Nephron (organoid): ENCODE measurements at regions not wholly inside any gene's neighbourhood (a gene's known extent, or its start where the extent isn't known, plus 50 kb on each side); places are given as distances from the start of the nearest gene placed in this dataset.

Source experiments
- H3K27ac Mint-ChIP-seq, 3 experiments: 2 replicates each; pipeline ENCODE4 v1.8.0; 2020; ENCODE audit warnings: mixed read lengths in 3 of 3, mild to moderate bottlenecking in 2 of 3, moderate library complexity in 1 of 3
- H3K27me3 Mint-ChIP-seq: 2 replicates; pipeline ENCODE4 v1.8.0; 2021; ENCODE audit warnings: low read depth, mild to moderate bottlenecking, moderate library complexity, mixed read lengths
- H3K36me3 Mint-ChIP-seq: 2 replicates; pipeline ENCODE4 v1.8.0; 2020; ENCODE audit warnings: low read depth, mixed read lengths
- H3K4me1 Mint-ChIP-seq: 2 replicates; pipeline ENCODE4 v1.8.0; 2020; ENCODE audit warnings: mixed read lengths
- H3K4me3 Mint-ChIP-seq, 3 experiments: 2 replicates each; pipeline ENCODE4 v1.8.0; 2020; ENCODE audit warnings: mild to moderate bottlenecking in 3 of 3, mixed read lengths in 3 of 3, moderate library complexity in 2 of 3
- H3K9me3 Mint-ChIP-seq: 2 replicates; pipeline ENCODE4 v1.8.0; 2020; ENCODE audit warnings: mixed read lengths
- TF ChIP-seq, protein P1 (sequence below), 3 experiments: fragments of 200-600 bp; sonication (generic); IDR thresholded peaks; one replicate each; pipeline ENCODE4 v1.5.0; 2021; ENCODE audit warnings: antibody characterized with exemption in 3 of 3; ENCODE audit not compliant: unreplicated experiment in 3 of 3

DNA sequence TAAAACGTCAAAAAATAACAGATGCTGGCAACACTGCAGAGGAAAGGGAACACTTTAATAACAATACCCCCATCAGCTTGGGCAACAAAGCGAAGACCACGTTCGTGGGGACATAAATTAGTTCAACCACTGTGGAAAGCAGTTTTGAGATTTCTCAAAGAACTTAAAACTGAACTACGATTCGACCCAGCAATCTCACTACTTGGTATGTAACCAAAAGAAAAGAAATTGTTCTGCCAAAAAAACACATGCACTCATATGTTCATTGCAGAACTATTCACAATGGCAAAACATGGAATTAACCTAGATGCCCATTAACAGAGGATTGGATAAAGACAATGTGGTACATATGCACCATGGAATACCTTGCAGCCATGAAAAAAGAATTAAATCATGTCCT, 81.2 kb upstream of the RAP1B start:
- Mint-ChIP-seq H3K4me1 (peaks cover 7% of the 10 kb centered on the region), H3K27me3 (no peaks in the 10 kb centered on the region), H3K9me3 (no peaks in the 10 kb centered on the region), H3K27ac (no peak overlapping the region), H3K36me3 (no peaks in the 10 kb centered on the region), H3K4me3 (no peak overlapping the region)
- TF ChIP-seq, protein P1, sequence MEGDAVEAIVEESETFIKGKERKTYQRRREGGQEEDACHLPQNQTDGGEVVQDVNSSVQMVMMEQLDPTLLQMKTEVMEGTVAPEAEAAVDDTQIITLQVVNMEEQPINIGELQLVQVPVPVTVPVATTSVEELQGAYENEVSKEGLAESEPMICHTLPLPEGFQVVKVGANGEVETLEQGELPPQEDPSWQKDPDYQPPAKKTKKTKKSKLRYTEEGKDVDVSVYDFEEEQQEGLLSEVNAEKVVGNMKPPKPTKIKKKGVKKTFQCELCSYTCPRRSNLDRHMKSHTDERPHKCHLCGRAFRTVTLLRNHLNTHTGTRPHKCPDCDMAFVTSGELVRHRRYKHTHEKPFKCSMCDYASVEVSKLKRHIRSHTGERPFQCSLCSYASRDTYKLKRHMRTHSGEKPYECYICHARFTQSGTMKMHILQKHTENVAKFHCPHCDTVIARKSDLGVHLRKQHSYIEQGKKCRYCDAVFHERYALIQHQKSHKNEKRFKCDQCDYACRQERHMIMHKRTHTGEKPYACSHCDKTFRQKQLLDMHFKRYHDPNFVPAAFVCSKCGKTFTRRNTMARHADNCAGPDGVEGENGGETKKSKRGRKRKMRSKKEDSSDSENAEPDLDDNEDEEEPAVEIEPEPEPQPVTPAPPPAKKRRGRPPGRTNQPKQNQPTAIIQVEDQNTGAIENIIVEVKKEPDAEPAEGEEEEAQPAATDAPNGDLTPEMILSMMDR (IDR thresholded peaks at IDR 0.05; ENCODE audit: unreplicated experiment in 3 of 3): no peak

GRCh38 chr12:68529869-68530268, 80.8 kb upstream of the RAP1B start:
- H3K4me3 Mint-ChIP-seq: no peak overlapping the region
- peaks cover 7% of the 10 kb centered on the region for H3K4me1 Mint-ChIP-seq
- H3K36me3 Mint-ChIP-seq: no peaks in the 10 kb centered on the region
- H3K27ac Mint-ChIP-seq: no peak overlapping the region
- no peaks in the 10 kb centered on the region for H3K27me3 Mint-ChIP-seq
- no peaks in the 10 kb centered on the region for H3K9me3 Mint-ChIP-seq
- TF ChIP-seq, protein P1 (IDR thresholded peaks at IDR 0.05; ENCODE audit: unreplicated experiment in 3 of 3): no peak

- Mint-ChIP-seq H3K9me3 (no peaks in the 10 kb centered on the region), H3K27ac (no peak overlapping the region), H3K36me3 (no peaks in the 10 kb centered on the region), H3K4me1 (peaks cover 7% of the 10 kb centered on the region), H3K27me3 (no peaks in the 10 kb centered on the region), H3K4me3 (no peak overlapping the region)
- TF ChIP-seq, protein P1 (IDR thresholded peaks at IDR 0.05; ENCODE audit: unreplicated experiment in 3 of 3): no peak
Observed at GRCh38 chr12:68530299-68530698, 80.4 kb upstream of the RAP1B start.

GRCh38 chr12:68530965-68531364, 79.7 kb upstream of the RAP1B start:
- TF ChIP-seq, protein P1 (IDR thresholded peaks at IDR 0.05; ENCODE audit: unreplicated experiment in 3 of 3): no peak
- no peaks in the 10 kb centered on the region for H3K36me3 Mint-ChIP-seq
- H3K27ac Mint-ChIP-seq: peak overlapping the region; percentile 40 to 56 (median 44)
- H3K4me3 Mint-ChIP-seq: no peak overlapping the region
- peaks cover 7% of the 10 kb centered on the region for H3K4me1 Mint-ChIP-seq
- no peaks in the 10 kb centered on the region for H3K27me3 Mint-ChIP-seq
- H3K9me3 Mint-ChIP-seq: no peaks in the 10 kb centered on the region

DNA sequence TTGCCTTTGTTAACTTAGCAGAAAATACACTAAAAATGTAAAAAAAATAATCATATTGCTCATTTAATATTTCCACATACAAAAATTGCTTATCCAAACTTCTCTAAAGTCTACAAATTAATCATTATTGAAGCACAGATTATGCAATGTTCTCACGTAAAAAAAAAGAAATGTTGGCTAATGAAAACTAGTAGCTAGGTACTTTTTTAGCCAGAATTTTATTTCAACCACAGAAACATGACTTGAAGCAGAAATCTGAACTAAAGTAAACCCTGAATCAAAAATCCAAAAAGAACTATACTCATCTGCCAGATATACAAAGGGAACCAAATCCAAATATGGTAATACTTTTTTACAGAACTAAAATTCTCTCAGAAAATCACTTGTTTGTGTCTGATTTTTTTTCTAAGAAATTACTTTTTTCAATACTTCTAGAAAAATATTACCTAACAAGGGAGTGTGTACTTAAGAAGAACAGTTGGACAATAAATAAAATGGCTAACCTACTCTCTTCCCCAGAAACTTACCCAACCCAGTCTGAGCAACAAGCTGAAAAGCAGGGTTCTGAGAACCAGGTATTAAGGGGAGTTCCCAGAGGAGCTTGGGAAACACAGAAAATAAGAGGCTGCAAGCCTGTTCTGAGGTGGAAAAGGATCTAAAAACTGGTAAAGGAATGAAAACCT, 78.4 kb upstream of the RAP1B start:
- H3K27me3 Mint-ChIP-seq: no peaks in the 10 kb centered on the region
- no peaks in the 10 kb centered on the region for H3K9me3 Mint-ChIP-seq
- TF ChIP-seq, protein P1 (IDR thresholded peaks at IDR 0.05; ENCODE audit: unreplicated experiment in 3 of 3): no peak
- no peak overlapping the region for H3K4me3 Mint-ChIP-seq
- no peak overlapping the region for H3K27ac Mint-ChIP-seq
- no peaks in the 10 kb centered on the region for H3K36me3 Mint-ChIP-seq
- peaks cover 13% of the 10 kb centered on the region for H3K4me1 Mint-ChIP-seq

DNA sequence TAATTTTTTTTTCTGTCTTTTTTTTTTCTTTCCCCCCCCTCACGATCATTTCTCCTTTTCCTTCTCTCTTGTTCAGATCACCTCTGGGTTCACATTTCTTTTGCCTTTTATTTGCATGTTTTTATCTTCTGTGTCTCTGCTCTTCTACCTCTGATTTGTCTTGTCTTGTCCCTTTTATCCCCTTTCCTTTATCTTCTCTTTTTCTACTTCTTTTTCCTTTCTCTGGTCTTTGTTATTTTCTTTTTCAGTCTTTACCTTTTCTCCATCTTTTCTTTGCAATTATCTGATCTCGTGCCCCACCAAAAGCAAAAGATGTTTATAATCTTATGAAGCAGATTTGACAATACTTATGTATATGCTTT, 77.8 kb upstream of the RAP1B start:
- Mint-ChIP-seq H3K4me1 (peaks cover 13% of the 10 kb centered on the region), H3K27ac (peak overlapping the region in 1 of 3 experiments; percentile 11), H3K27me3 (no peaks in the 10 kb centered on the region), H3K9me3 (no peaks in the 10 kb centered on the region), H3K4me3 (no peak overlapping the region), H3K36me3 (no peaks in the 10 kb centered on the region)
- TF ChIP-seq, protein P1 (IDR thresholded peaks at IDR 0.05; ENCODE audit: unreplicated experiment in 3 of 3): no peak
